ENCODE measurements at regions not wholly inside any gene's neighbourhood (a gene's known extent, or its start where the extent isn't known, plus 50 kb on each side); places are given as distances from the start of the nearest gene placed in this dataset.

DNA sequence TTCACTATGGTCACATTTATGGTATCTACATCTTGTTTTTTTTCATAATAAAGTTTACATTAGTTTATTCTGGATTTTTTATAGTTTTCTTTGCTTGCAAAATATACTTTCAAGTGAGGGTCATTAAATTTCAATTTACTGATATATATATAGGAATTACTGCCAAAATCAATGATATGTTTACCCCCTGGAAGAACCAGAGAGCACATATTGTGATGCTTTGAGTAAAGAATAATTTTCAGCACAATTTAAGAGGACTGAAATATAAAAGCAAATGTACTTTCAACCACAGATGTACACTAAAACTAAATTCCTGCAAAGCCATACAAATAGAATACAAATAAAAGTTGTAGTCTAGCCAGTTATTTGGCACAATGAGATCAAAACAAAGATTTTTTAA is 242.2 kb upstream of the PCDH18 start:
- no peaks in the 10 kb centered on the region for H3K36me3 ChIP-seq
- TF ChIP-seq EP300 (IDR thresholded peaks at IDR 0.05) (no peak), POLR2AphosphoS5 (IDR thresholded peaks at IDR 0.05) (no peak), CTCF (IDR thresholded peaks at IDR 0.05) (no peak), POLR2A (IDR thresholded peaks at IDR 0.05) (no peak)
- no peak for DNase-seq
- intact Hi-C loops (cut with DNase I; ENCODE audit: low total_unique reads) = no loop called here
- no peaks in the 10 kb centered on the region for H3K4me1 ChIP-seq
- H3K27me3 ChIP-seq = no peaks in the 10 kb centered on the region
- no peak overlapping the region for H3K4me3 ChIP-seq
- no peak overlapping the region for H3K27ac ChIP-seq
- H3K9me3 ChIP-seq = no peaks in the 10 kb centered on the region

DNA sequence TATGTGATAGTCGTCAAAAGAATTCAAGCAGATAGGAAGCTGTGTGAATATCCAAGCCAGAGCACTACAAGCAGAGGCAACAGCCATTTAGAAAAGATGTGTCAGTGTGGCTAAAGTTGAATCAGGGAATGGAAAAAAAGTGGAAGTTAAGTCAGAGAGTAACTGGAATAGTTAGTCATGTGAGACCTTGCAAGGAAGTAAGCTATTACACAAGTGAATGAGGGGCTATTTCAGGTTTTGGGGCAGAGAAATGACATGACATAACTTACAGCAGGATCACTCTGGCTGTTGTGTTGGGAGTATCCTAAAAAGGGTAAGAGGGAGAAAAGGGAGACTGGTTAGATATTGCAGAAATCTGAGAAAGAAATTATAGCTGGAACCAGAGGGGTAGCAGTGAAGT is 236.6 kb upstream of the PCDH18 start:
- Histone ChIP-seq H3K27me3 (no peaks in the 10 kb centered on the region), H3K27ac (no peak overlapping the region), H3K4me3 (no peak overlapping the region), H3K4me1 (no peaks in the 10 kb centered on the region), H3K36me3 (no peaks in the 10 kb centered on the region), H3K9me3 (no peaks in the 10 kb centered on the region)
- WGBS, 5 donors = 85 to 97% (median 92%) methylated on average over 1 of the region's 1 CpG
- intact Hi-C loops (cut with DNase I; ENCODE audit: low total_unique reads) = no loop called here
- DNase-seq = no peak
- no peak for TF ChIP-seq CTCF (IDR thresholded peaks at IDR 0.05)
- TF ChIP-seq POLR2AphosphoS5 (IDR thresholded peaks at IDR 0.05) = no peak
- no peak for TF ChIP-seq EP300 (IDR thresholded peaks at IDR 0.05)
- no peak for TF ChIP-seq POLR2A (IDR thresholded peaks at IDR 0.05)

- H3K27me3 ChIP-seq = no peaks in the 10 kb centered on the region
Observed at GRCh38 chr4:137768196-137768595, 235.9 kb upstream of the PCDH18 start.

DNA sequence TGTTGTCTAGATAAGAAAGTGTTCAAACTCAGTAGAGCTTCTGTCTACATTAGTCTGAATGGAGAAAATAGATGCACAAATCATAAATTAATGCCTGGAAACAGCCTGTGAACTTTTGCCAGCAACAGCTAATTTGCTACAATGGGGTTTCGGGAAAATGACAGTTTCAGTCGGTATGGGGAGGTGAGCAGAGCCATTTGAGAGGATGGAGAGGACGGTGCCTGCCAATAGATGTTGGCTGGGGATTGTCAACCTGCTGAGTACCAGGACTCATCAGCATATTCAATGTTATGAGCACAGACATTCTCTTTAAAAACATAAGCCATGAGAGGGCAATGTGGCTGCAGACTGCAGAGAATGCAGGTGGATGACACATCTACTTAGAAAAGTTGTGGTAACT is 230.3 kb upstream of the PCDH18 start:
- H3K27ac ChIP-seq = no peak overlapping the region
- H3K4me1 ChIP-seq = no peaks in the 10 kb centered on the region
- 59 to 90% (median 86%) methylated on average over 3 of the region's 3 CpGs for WGBS, 5 donors
- DNase-seq = no peak
- H3K4me3 ChIP-seq = no peak overlapping the region
- H3K36me3 ChIP-seq = no peaks in the 10 kb centered on the region
- H3K9me3 ChIP-seq = no peaks in the 10 kb centered on the region
- H3K27me3 ChIP-seq = no peaks in the 10 kb centered on the region
- intact Hi-C loops (cut with DNase I; ENCODE audit: low total_unique reads) = no loop called here
- TF ChIP-seq POLR2A (IDR thresholded peaks at IDR 0.05) (no peak), CTCF (IDR thresholded peaks at IDR 0.05) (no peak), POLR2AphosphoS5 (IDR thresholded peaks at IDR 0.05) (no peak), EP300 (IDR thresholded peaks at IDR 0.05) (no peak)

More at GRCh38 chr4:137768196-137768595, 235.9 kb upstream of the PCDH18 start:
- TF ChIP-seq POLR2AphosphoS5 (IDR thresholded peaks at IDR 0.05) (no peak), CTCF (IDR thresholded peaks at IDR 0.05) (no peak), POLR2A (IDR thresholded peaks at IDR 0.05) (no peak), EP300 (IDR thresholded peaks at IDR 0.05) (no peak)
- Histone ChIP-seq H3K4me3 (no peak overlapping the region), H3K9me3 (no peaks in the 10 kb centered on the region), H3K27ac (no peak overlapping the region), H3K36me3 (no peaks in the 10 kb centered on the region), H3K4me1 (no peaks in the 10 kb centered on the region)
- 49 to 69% (median 55%) methylated on average over 1 of the region's 1 CpG for WGBS, 5 donors
- no peak for DNase-seq
- intact Hi-C loops (cut with DNase I; ENCODE audit: low total_unique reads) = no loop called here

All from stomach (tissue), 8 donors.